GM23338 (cell line): ENCODE measurements at regions not wholly inside any gene's neighbourhood (a gene's known extent, or its start where the extent isn't known, plus 50 kb on each side); places are given as distances from the start of the nearest gene placed in this dataset.

Experiments
- ATAC-seq: fragments of 200-7000 bp; cut with Tn5 transposase; 3 replicates; pipeline ENCODE4 v1.9.1; 2020
- DNase-seq: peaks from one replicate; pipeline ENCODE4 v3.0.0-alpha.2; 2015; ENCODE audit warnings: low spot score
- H2AFZ ChIP-seq: fragments of 200-600 bp; sonication (generic); 2 replicates; pipeline ENCODE4 v1.8.0; 2016; ENCODE audit warnings: antibody characterized with exemption, mild to moderate bottlenecking, moderate library complexity
- H3F3A ChIP-seq: fragments of 200-600 bp; sonication (generic); replicated peaks from 2 replicates; pipeline ENCODE4 v1.8.0; 2017; ENCODE audit warnings: antibody characterized with exemption, mixed run types, low read depth
- H3K27ac ChIP-seq: fragments of 200-600 bp; sonication (generic); 2 replicates; pipeline ENCODE4 v1.6.1; 2016; ENCODE audit warnings: low read depth
- H3K27me3 ChIP-seq: fragments of 200-600 bp; sonication (generic); 2 replicates; pipeline ENCODE4 v1.8.0; 2016; ENCODE audit warnings: mild to moderate bottlenecking, mixed run types, moderate library complexity; ENCODE audit not compliant: insufficient read depth
- H3K36me3 ChIP-seq: fragments of 200-600 bp; sonication (generic); 2 replicates; pipeline ENCODE4 v1.8.0; 2016; ENCODE audit warnings: mild to moderate bottlenecking; ENCODE audit not compliant: insufficient read depth
- H3K4me1 ChIP-seq: fragments of 200-600 bp; sonication (generic); 2 replicates; pipeline ENCODE4 v1.8.0; 2016; ENCODE audit warnings: mild to moderate bottlenecking, moderate library complexity; ENCODE audit not compliant: insufficient read depth
- H3K4me2 ChIP-seq: fragments of 200-600 bp; sonication (generic); 2 replicates; pipeline ENCODE4 v1.7.1; 2017; ENCODE audit warnings: mixed run types
- H3K4me3 ChIP-seq: fragments of 200-600 bp; sonication (generic); 2 replicates; pipeline ENCODE4 v1.6.1; 2016; ENCODE audit warnings: mixed run types
- H3K79me2 ChIP-seq: fragments of 200-600 bp; sonication (generic); replicated peaks from 2 replicates; pipeline ENCODE4 v1.8.0; 2017; ENCODE audit warnings: mild to moderate bottlenecking; ENCODE audit not compliant: insufficient read depth
- H3K9me2 ChIP-seq: fragments of 200-600 bp; sonication (generic); 2 replicates; pipeline ENCODE4 v1.8.0; 2017; ENCODE audit not compliant: insufficient read depth
- H4K20me1 ChIP-seq: fragments of 200-600 bp; sonication (generic); replicated peaks from 2 replicates; pipeline ENCODE4 v1.8.0; 2017; ENCODE audit warnings: mild to moderate bottlenecking; ENCODE audit not compliant: insufficient read depth
- H3K27ac Mint-ChIP-seq: 2 replicates; pipeline ENCODE4 v1.8.0; 2020; ENCODE audit warnings: inconsistent platforms, mild to moderate bottlenecking, moderate library complexity, mixed read lengths
- H3K27me3 Mint-ChIP-seq: 3 replicates; pipeline ENCODE4 v1.8.0; 2022; ENCODE audit warnings: low read depth, mild to moderate bottlenecking, moderate library complexity, mixed read lengths, inconsistent platforms; ENCODE audit not compliant: insufficient read depth, poor library complexity
- H3K36me3 Mint-ChIP-seq: 3 replicates; pipeline ENCODE4 v1.8.0; 2021; ENCODE audit warnings: low read depth, mild to moderate bottlenecking, inconsistent platforms, moderate library complexity, mixed read lengths
- H3K4me1 Mint-ChIP-seq: 3 replicates; pipeline ENCODE4 v1.8.0; 2020; ENCODE audit warnings: mild to moderate bottlenecking, inconsistent platforms, mixed read lengths
- H3K4me3 Mint-ChIP-seq: 3 replicates; pipeline ENCODE4 v1.8.0; 2021; ENCODE audit warnings: moderate library complexity, mild to moderate bottlenecking, inconsistent platforms, mixed read lengths
- H3K9me3 Mint-ChIP-seq: 3 replicates; pipeline ENCODE4 v1.8.0; 2020; ENCODE audit warnings: moderate library complexity, mild to moderate bottlenecking, inconsistent platforms, mixed read lengths
- CREB1 ChIP-seq: fragments of 250-450 bp; sonication (Bioruptor Pico); IDR thresholded peaks from 2 replicates; pipeline ENCODE4 v1.5.0; 2020; ENCODE audit warnings: low read depth, mild to moderate bottlenecking, moderate library complexity
- CTCF ChIP-seq, 2 experiments: fragments of 200-600 bp in 1 of 2; sonication (generic) in 1 of 2; conservative IDR thresholded peaks; 2 replicates each; pipeline versions ENCODE4 v1.5.1 to v1.6.1; 2016 to 2017; ENCODE audit warnings: antibody characterized with exemption in 2 of 2, low read depth in 2 of 2, mild to moderate bottlenecking in 2 of 2, moderate library complexity in 1 of 2
- ETS1 ChIP-seq: IDR thresholded peaks from 2 replicates; pipeline ENCODE4 v1.6.1; 2016; ENCODE audit warnings: antibody characterized with exemption
- EZH2phosphoT487 ChIP-seq: fragments of 200-600 bp; sonication (generic); IDR thresholded peaks from one replicate; pipeline ENCODE4 v1.8.1; 2018; ENCODE audit warnings: antibody characterized with exemption; ENCODE audit not compliant: unreplicated experiment
- NANOG ChIP-seq: IDR thresholded peaks from 2 replicates; pipeline ENCODE4 v1.6.1; 2016; ENCODE audit warnings: antibody characterized with exemption, borderline replicate concordance
- POLR2AphosphoS5 ChIP-seq: IDR thresholded peaks from 2 replicates; pipeline ENCODE4 v1.6.1; 2016; ENCODE audit warnings: antibody characterized with exemption, low read depth
- REST ChIP-seq: IDR thresholded peaks from one replicate; pipeline ENCODE4 v1.6.1; 2018; ENCODE audit warnings: antibody characterized with exemption; ENCODE audit not compliant: unreplicated experiment
- STAT1 ChIP-seq: IDR thresholded peaks from one replicate; pipeline ENCODE4 v1.6.1; 2016; ENCODE audit warnings: antibody characterized with exemption; ENCODE audit not compliant: unreplicated experiment
- ZNF114 ChIP-seq: fragments of 250-450 bp; sonication (Bioruptor Pico); IDR thresholded peaks from 2 replicates; pipeline ENCODE4 v1.5.0; 2020; ENCODE audit warnings: mild to moderate bottlenecking, moderate library complexity
- ZNF331 ChIP-seq: fragments of 250-450 bp; sonication (Bioruptor Pico); IDR thresholded peaks from 2 replicates; pipeline ENCODE4 v1.5.0; 2020; ENCODE audit warnings: low read depth, mild to moderate bottlenecking, moderate library complexity
- ZNF462 ChIP-seq: fragments of 250-450 bp; sonication (Bioruptor Pico); IDR thresholded peaks from 2 replicates; pipeline ENCODE4 v1.5.0; 2020; ENCODE audit warnings: mild to moderate bottlenecking, moderate library complexity

- TF ChIP-seq NANOG: no peak
- no peak for TF ChIP-seq CREB1 (CRISPR knock-in tag)
- no peak for TF ChIP-seq ZNF462 (CRISPR knock-in tag)
- no peak for TF ChIP-seq CTCF (conservative IDR thresholded peaks at IDR 0.05; ENCODE audit: low read depth in 2 of 2)
- no peak for TF ChIP-seq REST
- TF ChIP-seq EZH2phosphoT487: no peak
- TF ChIP-seq POLR2AphosphoS5: no peak
- no peak for TF ChIP-seq ETS1
- no peak for TF ChIP-seq ZNF331 (CRISPR knock-in tag)
- TF ChIP-seq STAT1: no peak
- no peak for TF ChIP-seq ZNF114 (CRISPR knock-in tag)
- Mint-ChIP-seq H3K36me3 (peaks cover 39% of the 10 kb centered on the region), H3K27me3 (peaks cover 2% of the 10 kb centered on the region), H3K9me3 (peaks cover 32% of the 10 kb centered on the region), H3K4me1 (no peaks in the 10 kb centered on the region), H3K4me3 (no peak overlapping the region), H3K27ac (no peak overlapping the region)
- Histone ChIP-seq H3K27ac (no peak overlapping the region), H3K79me2 (no peaks in the 10 kb centered on the region), H3F3A (no peaks in the 10 kb centered on the region), H4K20me1 (no peaks in the 10 kb centered on the region), H3K4me3 (no peak overlapping the region), H3K27me3 (no peaks in the 10 kb centered on the region), H3K4me1 (no peaks in the 10 kb centered on the region), H3K36me3 (peaks cover 7% of the 10 kb centered on the region; the same call in 1 of the 2 replicates), H3K4me2 (no peak overlapping the region), H2AFZ (no peak overlapping the region), H3K9me2 (no peaks in the 10 kb centered on the region; the same call in 1 of the 2 replicates)
- no peak for DNase-seq
- ATAC-seq: no peak
These were observed 605.8 kb downstream of the UQCRFS1 start for GRCh38 chr19:28607066-28607583.
